Mesothelial cell of epicardium (in vitro differentiated cells): ENCODE measurements at regions not wholly inside any gene's neighbourhood (a gene's known extent, or its start where the extent isn't known, plus 50 kb on each side); places are given as distances from the start of the nearest gene placed in this dataset.
"Not testable (repeated sequence)": the region's sequence is repeated elsewhere in the genome, so short reads cannot be mapped to it uniquely, and the experiment has no call there.

Source experiments
- DNase-seq, 2 experiments: peaks; one replicate each; pipeline ENCODE4 v3.0.0; 2021; ENCODE audit warnings: low spot score in 2 of 2; ENCODE audit not compliant: unreplicated experiment in 2 of 2
- H3K27ac Mint-ChIP-seq: 2 replicates; pipeline ENCODE4 v1.8.0; 2021; ENCODE audit warnings: mixed read lengths
- H3K27me3 Mint-ChIP-seq: 2 replicates; pipeline ENCODE4 v1.8.0; 2021; ENCODE audit warnings: low read depth, mixed read lengths
- H3K36me3 Mint-ChIP-seq: 2 replicates; pipeline ENCODE4 v1.8.0; 2021; ENCODE audit warnings: mixed read lengths
- H3K4me1 Mint-ChIP-seq: 2 replicates; pipeline ENCODE4 v1.8.0; 2021; ENCODE audit warnings: mixed read lengths
- H3K4me3 Mint-ChIP-seq: 2 replicates; pipeline ENCODE4 v1.8.0; 2021; ENCODE audit warnings: mild to moderate bottlenecking, moderate library complexity, mixed read lengths
- H3K9me3 Mint-ChIP-seq: 2 replicates; pipeline ENCODE4 v1.8.0; 2021; ENCODE audit warnings: mixed read lengths
- TF ChIP-seq, protein P1 (sequence below): fragments of 200-600 bp; sonication (generic); IDR thresholded peaks from one replicate; pipeline ENCODE4 v1.5.0; 2021; ENCODE audit warnings: antibody characterized with exemption; ENCODE audit not compliant: unreplicated experiment

DNA sequence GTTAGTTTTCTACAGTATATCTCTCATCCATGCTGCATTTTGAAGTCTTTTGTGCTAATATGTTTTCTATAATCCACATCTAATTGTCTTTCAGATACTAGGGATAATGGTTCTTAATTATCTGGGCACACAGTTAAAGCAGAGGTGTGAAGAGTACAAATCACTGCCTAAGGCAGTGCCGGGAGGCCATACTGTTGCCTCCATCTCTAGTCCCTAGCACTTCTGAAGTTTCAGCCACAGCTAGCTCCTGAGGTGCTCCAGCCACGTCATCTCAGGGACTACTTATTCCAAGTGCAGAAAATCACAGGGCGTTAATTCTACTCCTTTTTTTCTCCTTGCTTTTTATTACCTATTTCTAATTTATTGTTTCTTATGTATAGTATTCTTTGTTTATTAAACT, 760.0 kb upstream of the FAM174A start:
- TF ChIP-seq, protein P1, sequence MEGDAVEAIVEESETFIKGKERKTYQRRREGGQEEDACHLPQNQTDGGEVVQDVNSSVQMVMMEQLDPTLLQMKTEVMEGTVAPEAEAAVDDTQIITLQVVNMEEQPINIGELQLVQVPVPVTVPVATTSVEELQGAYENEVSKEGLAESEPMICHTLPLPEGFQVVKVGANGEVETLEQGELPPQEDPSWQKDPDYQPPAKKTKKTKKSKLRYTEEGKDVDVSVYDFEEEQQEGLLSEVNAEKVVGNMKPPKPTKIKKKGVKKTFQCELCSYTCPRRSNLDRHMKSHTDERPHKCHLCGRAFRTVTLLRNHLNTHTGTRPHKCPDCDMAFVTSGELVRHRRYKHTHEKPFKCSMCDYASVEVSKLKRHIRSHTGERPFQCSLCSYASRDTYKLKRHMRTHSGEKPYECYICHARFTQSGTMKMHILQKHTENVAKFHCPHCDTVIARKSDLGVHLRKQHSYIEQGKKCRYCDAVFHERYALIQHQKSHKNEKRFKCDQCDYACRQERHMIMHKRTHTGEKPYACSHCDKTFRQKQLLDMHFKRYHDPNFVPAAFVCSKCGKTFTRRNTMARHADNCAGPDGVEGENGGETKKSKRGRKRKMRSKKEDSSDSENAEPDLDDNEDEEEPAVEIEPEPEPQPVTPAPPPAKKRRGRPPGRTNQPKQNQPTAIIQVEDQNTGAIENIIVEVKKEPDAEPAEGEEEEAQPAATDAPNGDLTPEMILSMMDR, result no peak
- H3K4me3 Mint-ChIP-seq, result no peak overlapping the region
- no peak overlapping the region for H3K27ac Mint-ChIP-seq
- H3K9me3 Mint-ChIP-seq, result no peaks in the 10 kb centered on the region
- no peaks in the 10 kb centered on the region for H3K36me3 Mint-ChIP-seq
- no peaks in the 10 kb centered on the region for H3K27me3 Mint-ChIP-seq
- DNase-seq, result no peak
- no peaks in the 10 kb centered on the region for H3K4me1 Mint-ChIP-seq

DNA sequence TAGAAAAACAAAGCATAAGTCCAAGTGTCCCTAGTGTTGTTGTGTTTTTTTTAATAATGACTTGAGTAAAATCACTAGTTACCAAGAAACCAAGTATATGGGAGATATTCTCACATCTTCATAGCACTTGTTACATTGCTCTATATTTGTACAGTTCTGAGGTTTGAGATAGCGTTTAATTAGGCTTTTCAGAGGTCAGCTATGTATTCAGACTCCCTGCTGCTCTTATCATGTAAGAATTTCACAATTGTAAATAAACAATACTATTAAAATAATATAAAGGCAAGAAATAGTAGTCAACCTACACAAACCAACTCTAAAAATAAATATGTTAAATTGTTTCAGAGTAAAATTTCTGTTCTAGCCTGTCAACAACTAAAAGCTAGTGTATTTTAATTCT, 761.9 kb upstream of the FAM174A start:
- Mint-ChIP-seq H3K27ac (no peak overlapping the region), H3K27me3 (no peaks in the 10 kb centered on the region), H3K4me3 (no peak overlapping the region), H3K9me3 (peaks cover 6% of the 10 kb centered on the region), H3K4me1 (no peaks in the 10 kb centered on the region), H3K36me3 (no peaks in the 10 kb centered on the region)
- TF ChIP-seq, protein P1, result no peak
- DNase-seq, result no peak

DNA sequence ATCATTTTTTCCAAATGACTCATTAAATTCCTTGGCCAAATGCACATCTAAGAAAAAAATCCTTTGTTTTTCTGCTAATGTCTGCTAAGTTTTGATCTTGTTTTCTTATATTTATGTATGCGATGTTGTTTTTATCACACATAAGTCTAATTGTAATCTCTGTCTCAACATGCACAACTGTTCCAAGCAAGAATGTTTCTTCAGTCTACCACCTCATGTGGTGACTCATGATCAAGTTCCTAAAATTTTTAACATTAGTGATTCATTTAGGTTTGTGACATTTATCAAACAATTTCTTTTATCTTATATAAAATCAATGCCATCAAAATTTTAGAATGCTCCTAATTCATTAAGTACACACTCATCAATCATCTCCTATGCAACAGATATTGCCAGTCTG, 763.9 kb upstream of the FAM174A start:
- Mint-ChIP-seq H3K36me3 (no peaks in the 10 kb centered on the region), H3K27me3 (no peaks in the 10 kb centered on the region)
- TF ChIP-seq, protein P1, result no peak

DNA sequence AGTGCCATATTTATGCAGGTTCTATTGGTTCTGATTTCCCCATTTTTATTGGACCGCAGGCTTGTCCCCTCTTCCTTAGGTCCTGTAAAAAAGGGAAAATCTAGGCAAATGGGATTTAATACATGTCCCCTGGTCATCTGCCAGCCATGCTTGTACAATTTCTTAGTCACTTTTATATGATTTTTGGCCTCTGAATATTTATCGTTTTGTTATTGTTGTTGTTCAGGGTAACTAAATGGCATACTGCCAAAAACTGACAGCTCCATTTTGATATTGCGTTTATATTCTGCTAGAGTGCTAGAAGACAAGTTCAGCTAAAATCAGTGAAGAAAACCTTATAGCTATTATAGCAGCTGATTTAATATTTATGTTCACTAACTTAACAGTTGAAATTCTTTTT, 770.2 kb upstream of the FAM174A start:
- Mint-ChIP-seq H3K9me3 (peaks cover 15% of the 10 kb centered on the region), H3K4me1 (no peaks in the 10 kb centered on the region), H3K4me3 (no peak overlapping the region), H3K27ac (no peak overlapping the region), H3K27me3 (no peaks in the 10 kb centered on the region), H3K36me3 (no peaks in the 10 kb centered on the region)
- TF ChIP-seq, protein P1, result no peak
- no peak for DNase-seq

More for the DNA sequence above, 763.9 kb upstream of the FAM174A start:
- no peaks in the 10 kb centered on the region for H3K4me1 Mint-ChIP-seq
- H3K4me3 Mint-ChIP-seq, result no peak overlapping the region
- DNase-seq, result no peak
- H3K27ac Mint-ChIP-seq, result no peak overlapping the region
- peaks cover 6% of the 10 kb centered on the region for H3K9me3 Mint-ChIP-seq

DNA sequence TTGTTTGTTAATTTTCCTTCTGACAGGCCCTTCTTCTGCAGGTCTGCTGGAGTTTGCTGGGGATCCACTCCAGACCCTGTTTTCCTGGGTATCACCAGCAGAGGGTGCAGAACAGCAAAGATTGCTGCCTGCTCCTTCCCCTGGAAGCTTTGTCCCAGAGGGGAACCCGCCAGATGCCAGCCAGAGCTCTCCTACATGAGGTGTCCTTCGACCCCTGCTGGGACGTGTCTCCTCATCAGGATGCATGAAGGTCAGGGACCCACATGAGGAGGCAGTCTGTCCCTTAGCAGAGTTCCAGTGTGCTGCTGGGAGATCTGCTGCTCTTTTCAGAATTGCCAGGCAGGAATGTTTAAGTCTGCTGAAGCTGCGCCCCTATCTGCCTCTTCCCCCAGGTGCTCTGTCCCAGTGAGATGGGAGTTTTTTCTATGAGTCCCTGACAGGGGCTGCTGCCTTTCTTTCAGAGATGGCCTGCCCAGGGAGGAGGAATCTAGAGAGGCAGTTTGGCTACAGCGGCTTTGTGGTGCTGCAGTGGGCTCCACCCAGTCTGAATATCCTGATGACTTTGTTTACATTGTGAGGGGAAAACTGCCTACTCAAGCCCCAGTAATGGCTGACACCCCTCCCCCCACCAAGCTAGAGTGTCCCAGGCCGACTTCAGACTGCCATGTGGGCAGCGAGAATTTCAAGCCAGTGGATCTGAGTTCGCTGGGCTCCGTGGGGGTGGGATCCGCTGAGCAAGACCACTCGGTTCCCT, 772.0 kb upstream of the FAM174A start:
- no peak for DNase-seq
- no peaks in the 10 kb centered on the region for H3K27me3 Mint-ChIP-seq
- H3K27ac Mint-ChIP-seq, result no peak overlapping the region
- TF ChIP-seq, protein P1, result no peak
- no peaks in the 10 kb centered on the region for H3K4me1 Mint-ChIP-seq
- H3K36me3 Mint-ChIP-seq, result no peaks in the 10 kb centered on the region
- peaks cover 14% of the 10 kb centered on the region for H3K9me3 Mint-ChIP-seq
- H3K4me3 Mint-ChIP-seq, result no peak overlapping the region

DNA sequence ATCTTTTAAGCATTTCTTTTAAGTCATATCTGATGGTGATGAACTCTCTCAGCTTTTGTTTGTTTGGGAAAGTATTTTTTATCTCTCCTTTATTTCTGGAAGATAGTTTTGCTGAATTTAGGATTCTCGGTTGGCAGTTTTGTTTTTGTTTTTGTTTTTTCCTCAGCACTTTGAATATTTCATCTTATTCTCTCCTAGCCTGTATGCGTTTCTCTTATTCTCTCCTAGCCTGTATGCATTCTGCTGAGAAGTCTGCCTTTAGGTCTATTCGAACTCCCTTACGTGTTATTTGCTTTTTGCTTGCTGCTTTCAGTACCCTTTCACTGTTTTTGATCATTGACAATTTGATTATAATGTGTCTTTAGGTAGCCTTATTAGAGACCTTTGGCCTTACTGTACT, 787.8 kb upstream of the FAM174A start:
- TF ChIP-seq, protein P1, result no peak

DNA sequence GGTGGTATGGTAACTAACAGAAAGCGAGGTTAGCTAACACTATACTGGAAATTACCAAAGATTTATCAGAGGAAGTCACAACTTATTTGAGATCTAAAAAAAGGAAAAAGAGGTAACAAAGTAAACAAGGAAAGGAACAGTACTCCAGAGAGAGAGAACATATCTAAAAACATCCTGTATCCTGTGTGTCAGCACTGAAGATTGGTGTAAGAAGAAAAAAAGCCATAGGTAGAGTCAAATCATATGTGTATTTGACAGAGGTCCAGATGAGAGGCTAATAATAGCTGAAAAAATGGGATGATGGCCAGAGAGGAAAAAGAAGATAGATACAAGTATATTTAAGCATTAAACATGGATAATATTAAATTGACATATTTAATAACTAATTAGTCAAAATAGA, 802.0 kb upstream of the FAM174A start:
- H3K4me3 Mint-ChIP-seq, H3K27me3 Mint-ChIP-seq, H3K36me3 Mint-ChIP-seq, H3K27ac Mint-ChIP-seq, DNase-seq, H3K9me3 Mint-ChIP-seq, H3K4me1 Mint-ChIP-seq: not testable (repeated sequence)

More for the DNA sequence above, 787.8 kb upstream of the FAM174A start:
- Mint-ChIP-seq H3K4me1 (no peaks in the 10 kb centered on the region), H3K36me3 (no peaks in the 10 kb centered on the region), H3K9me3 (peaks cover 5% of the 10 kb centered on the region), H3K4me3 (no peak overlapping the region), H3K27me3 (no peaks in the 10 kb centered on the region), H3K27ac (no peak overlapping the region)
- no peak for DNase-seq

DNA sequence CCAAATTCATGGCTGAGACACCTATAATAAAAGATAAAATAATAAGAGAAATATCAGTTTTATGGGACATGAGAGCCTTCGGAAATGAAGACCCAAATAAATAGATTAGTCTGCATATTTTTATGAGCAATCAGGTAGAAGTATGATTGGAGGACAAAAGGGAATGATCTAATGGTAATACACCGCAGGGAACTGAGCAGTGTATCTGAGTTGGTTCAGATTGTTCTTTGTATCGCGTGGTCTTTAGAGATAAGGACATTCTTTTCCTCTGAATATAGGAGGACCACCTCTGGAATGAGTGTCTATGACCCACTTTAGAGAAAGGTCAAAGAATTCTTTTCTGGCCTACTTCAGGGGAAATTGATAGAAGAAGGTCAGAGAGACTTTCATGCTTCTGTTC, 801.8 kb upstream of the CHD1 start:
- not testable (repeated sequence) for H3K27ac Mint-ChIP-seq, H3K4me3 Mint-ChIP-seq, H3K4me1 Mint-ChIP-seq, H3K36me3 Mint-ChIP-seq, H3K9me3 Mint-ChIP-seq, H3K27me3 Mint-ChIP-seq, DNase-seq
